Cerebellar nuclear complex (tissue), 1 donor: ENCODE measurements at regions not wholly inside any gene's neighbourhood (a gene's known extent, or its start where the extent isn't known, plus 50 kb on each side); places are given as distances from the start of the nearest gene placed in this dataset.

Experiments used
- DNase-seq, 2 experiments: peaks; one replicate each; lab custom pipeline; 2025; lab: John Stamatoyannopoulos, UW

DNA sequence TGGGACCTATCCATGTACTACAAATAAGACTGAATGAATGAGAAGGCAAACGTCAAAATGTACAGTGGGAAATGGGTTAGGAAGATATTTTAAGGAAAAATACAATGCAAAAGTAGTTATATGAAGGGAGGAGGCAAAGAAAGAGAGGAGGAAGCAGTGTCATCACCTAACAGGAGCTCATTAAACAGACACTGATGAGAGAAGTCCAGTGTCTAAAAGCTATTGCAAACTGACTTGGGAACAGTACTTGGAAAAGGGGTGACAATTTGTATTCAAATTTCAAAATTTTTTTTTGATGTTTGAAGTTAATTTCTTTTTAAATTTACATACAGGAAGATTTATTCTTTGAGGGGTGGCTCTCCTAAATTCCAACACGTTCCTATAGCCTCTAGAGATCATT is 143.5 kb upstream of the NOX3 start:
- no peak for DNase-seq

DNA sequence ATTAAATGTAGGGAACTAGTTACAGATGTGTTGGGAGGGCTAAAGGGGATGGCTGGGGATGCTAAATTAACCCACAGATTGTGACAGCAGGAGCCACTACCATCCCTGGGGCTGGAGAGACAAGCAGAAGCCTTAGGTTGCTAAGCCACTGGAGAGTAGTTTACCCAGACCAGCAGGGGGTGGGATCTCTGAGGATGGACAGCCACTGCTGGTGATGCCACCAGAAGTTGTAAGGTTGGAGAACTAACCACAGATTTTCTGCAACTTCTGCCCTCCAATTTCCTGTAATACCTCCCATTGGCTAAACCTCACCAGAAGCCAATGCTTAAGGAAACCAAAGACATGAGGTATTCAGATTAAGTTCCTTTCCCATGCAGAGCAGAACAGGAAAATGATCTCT is 139.6 kb upstream of the NOX3 start:
- no peak for DNase-seq

DNA sequence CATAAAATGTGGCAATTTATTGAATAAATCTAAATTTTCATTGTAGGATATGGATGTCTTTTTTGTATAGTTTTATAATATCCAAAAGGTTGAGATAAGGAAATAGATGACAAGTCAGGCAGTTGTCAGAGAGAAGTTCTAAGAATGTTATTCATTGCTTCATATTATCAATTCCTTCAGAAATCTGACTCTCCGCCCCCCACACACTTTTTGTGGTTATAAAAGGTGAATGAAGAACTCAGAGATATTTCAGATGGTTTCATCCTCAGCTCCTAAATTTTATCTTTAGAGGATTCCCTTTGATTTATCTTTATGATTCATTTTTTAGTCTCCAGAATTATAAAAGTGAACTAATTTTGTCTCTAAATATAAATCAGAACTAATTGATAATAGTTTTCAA is 136.1 kb upstream of the NOX3 start:
- DNase-seq: no peak

DNA sequence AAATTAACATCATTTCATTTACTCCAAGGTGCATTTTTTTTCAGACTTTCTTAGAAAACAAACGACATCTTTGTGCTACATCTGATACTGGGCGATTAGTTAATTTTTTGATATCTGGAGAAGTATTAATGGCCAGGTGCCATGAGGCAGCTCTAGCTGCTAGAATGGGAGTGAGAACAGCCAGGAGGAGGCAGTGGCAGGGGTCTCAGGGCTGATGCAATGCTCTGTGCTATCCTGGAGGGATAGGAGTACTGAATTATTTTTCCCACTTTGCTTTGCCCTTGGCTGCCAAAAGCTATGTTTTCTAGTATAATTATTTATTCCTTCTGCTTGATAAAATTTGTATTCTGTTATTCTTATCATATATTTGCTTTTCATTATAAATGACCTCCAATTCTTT is 133.6 kb upstream of the NOX3 start:
- no peak for DNase-seq

DNA sequence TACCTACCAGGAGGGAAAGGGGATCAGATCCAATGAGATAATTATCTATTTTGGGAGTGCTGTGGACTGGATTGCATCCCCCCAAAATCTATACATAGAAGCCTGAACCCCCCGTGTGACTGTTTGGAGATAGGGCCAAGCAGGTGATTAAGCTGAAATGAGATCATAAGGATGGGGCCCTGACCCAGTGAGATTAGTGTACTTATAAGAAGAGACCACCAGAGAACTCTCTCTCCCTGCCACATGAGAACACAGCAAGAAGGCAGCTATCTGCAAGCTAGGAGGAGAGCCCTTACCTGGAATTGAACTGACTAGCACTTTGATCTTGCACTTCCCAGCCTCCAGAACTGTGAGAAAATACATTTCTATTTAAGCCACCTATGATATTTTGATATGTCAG is 132.2 kb upstream of the NOX3 start:
- no peak for DNase-seq

DNA sequence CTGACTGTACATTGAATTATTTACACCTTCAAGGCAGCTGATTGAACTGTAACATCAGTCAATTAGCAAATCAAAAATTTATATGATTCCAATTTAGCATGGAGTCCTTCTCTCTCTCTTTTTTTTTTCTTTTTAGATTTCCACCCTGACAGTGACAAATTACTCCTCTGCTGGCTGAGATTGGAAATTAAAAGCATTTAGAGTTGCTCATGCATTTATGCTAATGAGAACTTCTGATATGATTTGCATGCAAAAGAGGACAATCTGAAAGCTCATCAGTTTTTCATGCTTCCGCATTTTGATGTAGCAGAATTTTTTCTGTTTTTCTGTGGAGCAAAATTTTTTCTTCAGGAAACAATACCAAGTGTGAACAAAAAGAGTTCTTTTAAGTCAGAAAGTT is 130.5 kb upstream of the NOX3 start:
- DNase-seq: no peak

DNA sequence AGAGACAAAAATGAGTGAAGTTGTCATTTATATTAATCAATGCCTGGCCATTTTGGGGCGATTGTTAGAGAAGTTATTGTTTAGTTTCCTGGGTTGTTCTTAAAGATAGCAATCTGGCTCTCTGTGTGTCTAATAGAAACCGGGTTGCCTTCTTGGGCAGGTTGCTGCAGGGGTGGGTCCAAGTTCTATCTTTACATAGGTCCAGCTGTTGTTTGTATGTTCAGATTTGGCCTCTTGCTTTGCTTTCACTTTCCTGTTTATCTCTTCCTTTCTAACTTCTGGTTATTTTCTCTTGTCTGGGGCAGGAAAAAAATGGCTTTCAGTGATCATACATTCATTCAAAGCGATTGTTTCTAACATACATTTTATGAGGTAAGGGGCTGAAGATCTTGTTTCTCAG is 128.4 kb upstream of the NOX3 start:
- no peak for DNase-seq

DNA sequence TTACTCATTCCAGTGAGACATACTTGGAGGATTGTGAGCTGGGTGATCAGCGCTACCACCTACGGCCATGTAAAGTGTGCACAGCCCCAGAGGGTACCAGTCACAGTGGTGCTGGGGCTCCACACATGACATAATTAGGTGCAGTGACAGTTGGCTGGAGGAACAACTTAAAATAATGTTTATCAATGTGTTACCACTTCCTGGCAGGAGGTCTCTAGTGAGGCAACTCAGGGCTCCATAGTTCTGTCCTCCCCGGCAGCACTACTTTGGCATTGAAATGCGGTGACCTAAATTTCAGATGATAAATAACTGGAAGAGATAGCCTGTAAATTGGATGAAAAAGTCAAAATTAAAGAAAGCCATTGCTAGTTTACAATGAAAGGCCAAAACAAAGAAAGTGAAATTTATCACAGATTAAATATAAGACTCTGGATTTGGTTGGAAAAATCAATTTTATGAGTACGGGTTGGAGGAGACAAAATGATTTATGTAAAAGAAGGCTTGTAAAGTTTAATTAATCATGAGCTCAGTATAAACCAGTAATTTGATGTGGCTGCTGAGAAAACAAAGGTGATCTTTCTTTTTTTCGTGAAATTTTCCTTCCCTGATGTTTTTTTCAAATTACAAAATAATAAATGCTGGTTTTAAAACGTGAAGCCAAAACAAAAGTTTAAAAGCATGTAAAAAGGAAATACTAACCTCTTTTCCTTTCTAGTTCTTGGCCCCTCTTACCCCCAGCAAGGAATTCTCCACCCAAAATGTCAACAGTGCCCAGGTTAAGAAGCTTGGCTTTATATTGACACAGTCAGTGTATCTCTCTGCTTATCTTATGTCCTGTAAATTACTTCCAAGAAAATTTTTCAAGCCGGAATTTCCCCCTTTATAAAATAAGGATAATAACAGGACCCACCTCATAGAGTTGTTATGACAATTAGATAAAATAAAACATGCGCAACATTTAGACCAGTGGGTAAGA is 126.7 kb upstream of the NOX3 start:
- DNase-seq: no peak

DNA sequence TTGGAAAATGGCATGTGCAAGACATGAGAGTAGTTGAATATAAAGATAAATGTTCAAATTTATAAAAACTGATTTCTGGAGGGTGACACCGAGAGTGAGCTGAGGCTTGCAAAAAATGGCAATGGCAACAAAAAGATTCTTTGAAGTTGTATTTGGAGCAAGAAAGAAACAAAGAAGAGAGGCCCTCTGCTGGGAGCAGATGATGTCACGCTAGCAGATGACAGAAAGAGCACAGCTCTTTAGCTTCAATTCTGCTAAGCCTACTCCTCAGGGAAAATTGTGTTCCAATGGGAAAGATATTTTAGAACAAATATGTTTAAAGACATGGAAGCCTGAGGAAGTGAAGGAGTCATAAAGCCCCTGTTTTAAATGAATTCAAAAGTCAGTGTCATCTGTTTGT is 125.3 kb upstream of the NOX3 start:
- DNase-seq: no peak

DNA sequence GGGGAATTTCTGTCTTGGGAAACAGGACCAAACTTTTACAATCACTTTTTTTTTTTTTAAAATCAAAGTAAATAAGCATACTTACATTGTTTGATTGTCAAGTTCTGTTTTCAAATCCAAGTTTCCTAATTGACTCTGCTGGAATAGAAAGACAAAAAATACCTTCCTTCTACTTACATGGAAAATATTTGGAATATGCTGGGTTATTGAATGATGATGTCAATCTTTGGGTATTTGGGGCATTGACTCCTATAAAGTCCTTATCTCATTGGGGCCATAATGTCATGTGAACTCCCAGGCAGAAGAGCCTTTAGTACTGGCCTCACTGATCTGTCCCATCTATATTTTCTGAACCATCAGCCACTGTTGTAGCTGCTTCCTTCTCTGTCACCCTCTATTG is 122.6 kb upstream of the NOX3 start:
- no peak for DNase-seq

DNA sequence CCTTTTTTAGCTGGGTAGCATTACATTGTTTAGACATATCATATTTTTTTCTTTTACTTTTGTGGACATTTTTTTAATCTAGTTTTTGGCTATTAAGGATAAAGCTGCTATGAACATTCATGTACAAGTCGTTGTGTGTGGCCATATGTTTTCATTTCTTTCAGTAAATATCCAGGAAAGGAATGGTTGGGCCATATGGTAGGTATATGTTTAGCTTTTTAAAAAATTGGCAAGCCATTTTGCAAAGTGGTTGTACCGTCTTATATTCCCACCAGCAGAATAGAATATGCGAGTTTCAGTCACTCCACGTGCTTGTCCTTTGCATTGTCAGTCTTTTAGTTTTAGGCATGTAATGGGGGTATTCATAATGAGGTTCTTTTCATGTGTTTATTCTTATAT is 106.3 kb upstream of the NOX3 start:
- no peak for DNase-seq

DNA sequence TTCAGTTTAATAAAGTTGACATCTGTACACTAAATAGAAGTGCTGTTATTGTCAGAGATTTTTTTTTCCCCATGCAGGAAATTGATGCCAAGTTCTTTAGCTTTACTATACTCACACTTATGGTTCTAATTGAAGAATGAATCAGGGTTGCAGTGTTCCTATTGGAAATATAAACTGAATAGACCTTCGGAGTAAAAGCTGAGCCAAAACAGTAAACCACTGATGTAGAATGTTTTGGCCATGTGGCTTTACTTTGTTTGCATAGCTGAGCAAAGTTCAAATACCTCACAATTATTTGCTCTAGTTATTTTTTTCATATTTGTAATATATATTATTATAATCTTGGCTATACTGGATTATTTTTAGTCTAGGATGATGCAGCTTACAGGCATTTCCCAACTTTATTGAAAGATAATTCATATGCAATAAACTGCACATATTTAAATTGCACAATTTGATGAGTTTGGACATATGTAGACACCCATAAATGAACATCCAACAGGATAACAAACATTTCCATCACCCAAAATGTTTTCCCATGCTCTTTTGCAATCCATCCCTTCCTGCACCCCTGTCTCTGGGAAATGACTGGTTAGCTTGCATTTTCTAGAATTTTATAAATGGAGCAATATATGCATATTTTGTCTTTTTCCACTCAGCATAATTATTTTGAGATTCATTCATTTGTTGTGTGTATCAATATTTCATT is 105.8 kb upstream of the NOX3 start:
- DNase-seq: no peak

DNA sequence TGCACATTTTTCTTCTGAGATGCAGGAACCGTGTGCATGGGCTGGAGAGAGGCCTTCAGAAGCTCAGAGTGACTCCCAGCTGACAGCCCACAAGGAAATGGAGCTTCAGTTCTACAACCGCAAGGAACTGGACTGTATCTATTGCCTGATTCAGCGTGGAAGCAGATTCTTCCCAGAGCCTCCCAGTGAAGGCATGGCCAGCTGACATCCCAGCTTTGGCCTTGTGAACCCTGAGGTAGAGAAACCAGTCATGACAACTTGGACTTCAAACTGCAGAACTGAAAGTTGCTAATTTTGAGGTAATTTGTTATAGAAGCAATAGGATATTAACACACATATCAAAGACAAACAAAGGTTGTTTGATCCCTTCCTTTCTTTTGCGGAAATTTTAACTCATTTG is 94.3 kb upstream of the NOX3 start:
- DNase-seq: no peak

DNA sequence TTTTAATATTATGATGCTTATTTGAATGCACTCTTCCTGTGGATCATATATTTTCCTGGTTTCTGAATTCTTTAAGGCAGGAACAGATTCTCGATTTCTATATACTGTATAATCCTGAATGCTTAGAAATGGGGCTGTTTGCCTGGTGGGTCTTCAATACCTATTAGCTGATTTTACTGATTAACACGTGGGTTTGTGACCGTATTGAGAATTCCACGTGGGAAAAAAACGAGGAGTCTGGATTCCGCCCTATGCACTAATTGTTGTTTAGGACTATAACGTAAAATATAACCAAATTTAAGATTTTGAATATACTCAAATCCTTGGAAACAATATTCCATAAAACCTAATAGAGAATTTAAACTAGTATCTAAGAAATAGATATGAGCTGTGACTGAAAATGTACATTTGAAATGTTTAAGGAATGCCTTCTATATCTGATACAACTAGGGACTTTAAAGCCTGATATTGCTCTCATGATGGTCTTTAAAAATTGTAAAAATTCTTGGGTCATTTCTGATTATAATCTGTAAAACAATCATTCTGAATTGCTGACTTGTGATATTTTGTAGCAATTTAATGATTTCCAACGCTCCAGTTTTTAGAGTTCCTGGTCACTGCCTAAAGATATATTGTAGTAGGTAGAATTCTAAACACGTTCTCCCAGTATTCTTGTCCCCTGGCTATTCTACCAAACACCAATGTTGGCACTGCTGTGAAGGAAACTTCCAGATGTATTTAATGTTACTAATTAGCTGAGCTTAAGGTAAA is 93.6 kb upstream of the NOX3 start:
- DNase-seq: no peak

DNA sequence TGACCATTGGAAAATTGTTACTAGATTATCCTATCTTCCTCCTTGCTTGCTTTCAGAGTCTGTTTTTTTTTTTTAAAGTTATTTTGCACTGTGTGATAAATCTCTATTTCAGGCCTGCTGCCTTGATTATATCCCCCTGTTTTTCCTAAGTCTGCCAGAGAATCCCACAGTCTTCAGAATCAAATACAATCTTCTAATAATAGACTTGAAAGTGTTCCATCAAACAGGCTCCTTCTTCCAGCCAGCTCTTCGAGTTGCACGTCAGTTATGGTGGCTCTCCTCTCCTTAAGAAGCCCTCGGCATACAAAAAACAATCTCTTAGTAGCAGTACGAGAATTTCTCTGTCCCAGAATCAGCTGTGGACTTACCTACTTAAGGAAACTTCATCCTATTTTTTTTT is 92.9 kb upstream of the NOX3 start:
- DNase-seq: no peak

DNA sequence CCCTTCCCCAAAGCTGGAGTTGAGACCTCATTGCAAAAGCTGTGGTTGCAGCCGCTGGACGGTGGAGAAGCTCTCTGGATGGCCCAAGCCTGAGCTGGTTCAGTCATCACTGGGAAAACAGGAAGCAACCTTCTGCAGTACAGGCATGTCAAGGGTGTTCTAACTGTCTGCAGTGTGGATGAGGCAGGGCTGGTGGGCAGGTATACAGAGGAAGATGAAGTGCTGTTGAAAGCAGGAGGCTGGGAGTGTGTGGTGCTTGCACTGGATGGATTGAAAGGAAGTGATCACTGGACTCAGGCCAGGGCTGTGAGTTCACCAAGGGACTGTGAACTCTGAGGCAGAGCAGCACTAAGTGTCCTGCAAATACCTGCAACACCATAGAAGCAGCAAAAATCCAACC is 89.0 kb upstream of the NOX3 start:
- no peak for DNase-seq

DNA sequence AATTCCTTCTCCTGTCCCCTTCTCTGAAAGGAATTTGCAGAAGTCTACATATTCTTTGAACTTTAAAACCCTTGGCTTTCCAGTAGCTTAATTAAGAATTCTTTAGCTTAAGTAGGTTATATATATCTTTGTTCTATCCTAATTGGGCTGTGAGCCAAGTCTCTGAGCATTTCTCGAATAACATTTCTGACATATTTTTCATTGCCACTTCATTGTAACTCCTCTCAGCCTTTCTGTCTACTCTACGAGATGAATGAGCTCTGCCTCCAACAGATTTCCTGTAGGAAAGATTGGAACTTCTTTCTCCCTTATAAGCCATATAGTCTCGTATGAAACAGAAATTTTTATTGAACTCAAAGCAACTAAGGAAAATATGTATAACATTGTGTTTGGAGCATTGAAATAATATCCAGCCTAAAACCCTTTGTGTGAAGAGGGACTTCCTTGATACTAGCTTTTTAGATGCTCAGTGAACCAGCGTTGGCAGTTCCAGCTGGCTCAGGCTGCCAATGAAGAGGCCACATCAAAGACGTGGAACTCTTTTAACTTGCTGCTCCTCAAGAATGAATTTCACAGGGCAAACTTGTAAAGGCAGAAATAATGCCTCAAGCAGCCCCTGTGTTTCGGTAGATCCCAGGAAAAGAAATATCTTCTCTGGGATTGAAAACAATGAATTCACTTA is 87.7 kb upstream of the NOX3 start:
- DNase-seq: no peak

DNA sequence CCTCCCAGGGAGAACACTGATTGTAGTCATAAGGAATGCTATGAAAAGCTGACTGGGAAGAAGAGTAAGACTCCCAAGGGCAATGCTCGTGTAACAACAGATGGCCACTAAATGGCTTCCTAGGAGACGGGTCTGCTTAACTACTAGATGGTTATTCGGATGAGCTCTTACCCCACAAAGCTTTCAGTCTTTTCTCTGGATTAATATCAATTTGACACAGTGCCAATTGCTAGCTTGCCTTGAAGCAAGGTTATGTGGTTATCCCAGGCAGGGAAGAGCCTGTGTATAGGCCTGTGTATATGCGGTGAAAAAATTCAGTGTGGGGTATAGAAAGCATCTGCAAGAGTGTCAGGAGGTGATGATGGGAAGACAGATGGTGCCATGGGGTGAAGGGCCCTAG is 86.4 kb upstream of the NOX3 start:
- DNase-seq: no peak

DNA sequence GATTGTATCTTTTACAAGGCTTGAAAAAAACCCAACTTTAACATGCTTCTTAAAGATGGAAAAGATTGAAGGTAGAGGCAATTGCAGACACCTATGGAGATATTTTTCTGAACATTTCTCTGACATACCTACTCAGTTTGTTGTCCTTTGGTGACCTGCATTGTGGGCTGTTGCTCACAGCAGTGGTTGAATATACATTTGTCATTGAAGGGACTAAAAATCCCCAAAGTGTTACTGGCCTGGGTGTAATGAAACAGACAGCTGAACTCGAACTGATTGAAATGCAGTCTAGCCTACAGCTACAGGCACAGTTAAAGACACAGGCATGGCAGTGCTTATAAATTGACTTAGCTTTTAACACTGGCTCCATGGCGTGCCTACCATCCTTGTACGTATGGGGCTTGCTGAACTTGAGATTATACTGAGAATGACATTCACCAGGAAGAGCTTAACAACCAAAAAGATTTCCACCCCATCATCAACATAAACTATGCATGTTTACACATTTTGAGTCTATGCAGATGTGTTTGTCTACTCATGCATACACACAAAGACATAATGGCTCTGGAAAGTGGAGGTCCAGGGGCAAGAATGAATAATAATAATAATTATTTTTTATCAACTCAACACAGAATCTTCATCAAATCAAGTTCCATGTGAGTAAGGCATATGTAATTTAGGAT is 83.2 kb upstream of the NOX3 start:
- DNase-seq: no peak

DNA sequence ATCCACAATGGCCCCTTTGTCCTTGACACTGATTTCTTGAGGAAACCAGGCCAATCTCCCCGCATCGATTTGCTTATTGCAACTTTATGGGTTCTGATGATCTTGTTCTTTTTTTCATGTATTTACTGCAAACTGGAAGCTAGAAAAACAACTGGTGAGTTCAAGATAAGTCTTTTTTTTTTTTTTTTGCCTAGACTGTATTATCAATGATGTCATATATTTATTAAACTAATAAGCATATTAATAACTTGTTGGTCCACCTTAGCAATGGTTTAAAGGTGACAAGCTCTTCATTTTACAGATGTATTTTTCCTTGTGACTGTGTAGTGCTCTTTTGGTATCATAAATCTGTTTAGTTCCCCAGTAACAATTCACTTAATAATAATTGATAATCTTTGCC is 79.0 kb upstream of the NOX3 start:
- no peak for DNase-seq

DNA sequence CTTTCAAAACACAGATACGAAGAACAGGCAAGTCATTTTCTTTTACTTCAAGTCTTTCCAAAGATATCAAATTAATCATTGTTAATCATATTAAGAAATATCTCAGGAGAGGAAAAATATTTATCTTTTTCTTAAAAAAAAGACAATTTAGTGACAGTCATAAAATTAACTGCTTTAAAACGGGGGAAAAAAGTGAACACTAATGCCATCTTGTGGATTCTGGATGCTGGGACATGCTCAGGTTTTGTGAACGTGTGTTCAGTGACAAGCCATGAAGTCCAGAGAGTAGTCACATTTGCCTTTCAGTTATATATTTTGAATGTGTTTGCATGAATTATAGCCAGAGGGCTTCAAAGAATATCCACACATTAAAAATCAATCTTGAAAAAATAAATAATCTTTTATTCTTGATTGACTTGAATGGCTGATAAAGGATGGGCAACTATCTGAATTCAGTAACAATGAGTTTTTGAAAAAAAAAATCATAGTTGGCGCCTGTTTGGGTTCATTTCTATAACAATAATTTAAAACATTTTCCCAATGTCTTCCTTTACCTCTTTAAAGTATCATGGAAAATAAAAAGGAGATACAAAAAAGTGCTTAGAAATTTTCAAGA is 74.7 kb upstream of the NOX3 start:
- DNase-seq: no peak
